ENCODE measurements at regions not wholly inside any gene's neighbourhood (a gene's known extent, or its start where the extent isn't known, plus 50 kb on each side); places are given as distances from the start of the nearest gene placed in this dataset.
"Not testable (repeated sequence)": the region's sequence is repeated elsewhere in the genome, so short reads cannot be mapped to it uniquely, and the experiment has no call there.

DNA sequence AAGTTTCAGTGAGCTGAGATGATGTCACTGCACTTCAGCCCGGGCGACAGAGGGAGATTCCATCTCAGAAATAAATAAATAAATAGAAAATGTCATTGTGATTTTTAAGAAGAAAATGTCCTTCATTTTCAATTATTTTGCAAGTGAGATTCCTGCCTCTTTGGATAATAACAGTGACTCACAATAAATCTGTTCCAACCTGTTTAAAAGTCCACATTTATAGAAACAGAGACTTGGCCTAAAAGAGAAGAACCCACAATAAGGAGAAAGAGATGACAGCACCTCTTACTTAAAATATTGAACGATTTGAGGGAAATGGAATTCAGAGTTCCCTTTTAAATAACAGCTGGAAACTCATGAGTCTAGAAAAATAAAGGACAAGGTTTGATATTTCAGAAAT, 373.4 kb upstream of the NOX3 start:
- H3K27ac Mint-ChIP-seq = no peak overlapping the region
- no peaks in the 10 kb centered on the region for H3K4me1 Mint-ChIP-seq
- H3K4me3 Mint-ChIP-seq = no peak overlapping the region
- ATAC-seq (replicated peaks) = no peak
- DNase-seq = no peak
- H3K27me3 Mint-ChIP-seq = no peaks in the 10 kb centered on the region
- H3K36me3 Mint-ChIP-seq = no peaks in the 10 kb centered on the region
- no peaks in the 10 kb centered on the region for H3K9me3 Mint-ChIP-seq

- Mint-ChIP-seq H3K4me1 (peaks cover 0 to 4% of the 10 kb centered on the region in 2 donors), H3K27ac (no peak overlapping the region), H3K9me3 (peaks cover 0 to 5% of the 10 kb centered on the region in 2 donors), H3K27me3 (no peaks in the 10 kb centered on the region), H3K36me3 (no peaks in the 10 kb centered on the region), H3K4me3 (no peak overlapping the region)
- DNase-seq = no peak
- ATAC-seq (replicated peaks) = no peak
These were observed 363.1 kb upstream of the NOX3 start for GRCh38 chr6:155818698-155819097.

- no peaks in the 10 kb centered on the region for H3K9me3 Mint-ChIP-seq
- H3K27ac Mint-ChIP-seq = no peak overlapping the region
- DNase-seq (no peak), ATAC-seq (replicated peaks) (no peak)
- H3K4me3 Mint-ChIP-seq = no peak overlapping the region
- H3K36me3 Mint-ChIP-seq = no peaks in the 10 kb centered on the region
- H3K27me3 Mint-ChIP-seq = no peaks in the 10 kb centered on the region
- peaks cover 0 to 4% of the 10 kb centered on the region in 2 donors for H3K4me1 Mint-ChIP-seq
These were observed 357.9 kb upstream of the NOX3 start for GRCh38 chr6:155813548-155813947.

- H3K27me3 Mint-ChIP-seq = no peaks in the 10 kb centered on the region
- no peak overlapping the region for H3K4me3 Mint-ChIP-seq
- no peak for DNase-seq
- peaks cover 0 to 5% of the 10 kb centered on the region in 2 donors for H3K4me1 Mint-ChIP-seq
- H3K27ac Mint-ChIP-seq = no peak overlapping the region
- no peaks in the 10 kb centered on the region for H3K36me3 Mint-ChIP-seq
- no peaks in the 10 kb centered on the region for H3K9me3 Mint-ChIP-seq
- no peak for ATAC-seq (replicated peaks)
These were observed 351.6 kb upstream of the NOX3 start for GRCh38 chr6:155807243-155807642.

- no peaks in the 10 kb centered on the region for H3K4me1 Mint-ChIP-seq
- no peaks in the 10 kb centered on the region for H3K27me3 Mint-ChIP-seq
- H3K4me3 Mint-ChIP-seq = no peak overlapping the region
- peaks cover 0 to 9% of the 10 kb centered on the region in 2 donors for H3K36me3 Mint-ChIP-seq
- H3K9me3 Mint-ChIP-seq = peaks cover 10 to 13% of the 10 kb centered on the region in 2 donors
- H3K27ac Mint-ChIP-seq = no peak overlapping the region
- no peak for ATAC-seq (replicated peaks)
- DNase-seq = no peak
These were observed 345.4 kb upstream of the NOX3 start for GRCh38 chr6:155801046-155801445.

- not testable (repeated sequence) for H3K36me3 Mint-ChIP-seq, H3K4me3 Mint-ChIP-seq, H3K27ac Mint-ChIP-seq
These were observed 343.2 kb upstream of the NOX3 start for GRCh38 chr6:155798876-155799275.

DNA sequence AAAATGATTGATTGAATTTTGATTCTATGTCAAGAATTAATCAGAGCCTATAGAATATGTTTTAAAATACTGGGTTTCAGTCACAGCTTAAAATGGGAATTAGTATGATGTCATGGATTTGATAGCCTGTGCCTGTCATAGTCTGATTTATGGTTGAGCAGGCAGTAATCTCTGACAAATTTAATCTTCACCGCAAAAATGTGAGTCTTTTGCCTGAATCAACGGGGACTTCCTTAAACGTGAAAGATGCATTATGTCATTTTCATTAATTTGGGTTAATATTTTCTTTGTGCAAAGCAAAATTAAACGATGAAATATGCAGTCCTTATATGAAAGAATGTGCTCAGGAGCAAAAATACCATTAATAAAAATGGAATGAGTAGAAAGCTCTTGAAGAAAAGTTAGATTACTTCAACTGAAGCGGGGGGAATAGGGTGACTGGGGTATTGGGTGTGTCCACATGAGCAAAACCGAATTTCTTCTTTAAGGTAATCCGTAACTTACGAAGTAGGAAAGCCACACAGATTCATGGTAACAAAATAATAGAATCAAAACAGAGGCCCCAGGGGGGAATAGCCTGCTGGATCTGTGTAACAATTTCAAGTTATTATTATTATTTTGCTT, 339.6 kb upstream of the NOX3 start:
- DNase-seq = no peak
- peaks cover 0 to 5% of the 10 kb centered on the region in 2 donors for H3K36me3 Mint-ChIP-seq
- no peak overlapping the region for H3K27ac Mint-ChIP-seq
- no peak overlapping the region for H3K4me3 Mint-ChIP-seq
- H3K27me3 Mint-ChIP-seq = no peaks in the 10 kb centered on the region
- peaks cover 8 to 13% of the 10 kb centered on the region in 2 donors for H3K9me3 Mint-ChIP-seq
- ATAC-seq (replicated peaks) = no peak
- no peaks in the 10 kb centered on the region for H3K4me1 Mint-ChIP-seq

More at GRCh38 chr6:155798876-155799275, 343.2 kb upstream of the NOX3 start:
- H3K4me1 Mint-ChIP-seq; ATAC-seq (replicated peaks); H3K27me3 Mint-ChIP-seq; DNase-seq: not testable (repeated sequence)
- peaks cover 11 to 13% of the 10 kb centered on the region in 2 donors for H3K9me3 Mint-ChIP-seq

DNA sequence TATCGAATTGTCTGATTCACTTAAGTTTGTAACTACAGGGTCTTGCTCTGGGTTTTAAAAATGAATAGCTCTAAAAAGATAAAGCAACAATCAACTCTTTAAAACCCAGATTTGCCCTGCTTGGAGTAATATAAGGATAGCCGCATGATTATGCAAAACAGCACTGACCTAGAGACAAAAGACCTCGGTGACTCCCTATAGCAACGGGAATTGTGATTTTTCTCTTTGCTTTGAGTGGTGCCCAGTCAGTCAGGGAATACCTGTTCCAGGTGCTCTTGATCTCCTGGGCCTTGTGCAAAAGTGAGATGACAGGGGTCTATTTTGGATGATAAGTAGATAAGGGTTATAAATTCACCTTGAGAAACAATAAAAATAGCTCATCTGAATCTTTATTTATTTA, 336.3 kb upstream of the NOX3 start:
- Mint-ChIP-seq H3K4me1 (no peaks in the 10 kb centered on the region), H3K9me3 (peaks cover 9 to 10% of the 10 kb centered on the region in 2 donors), H3K36me3 (no peaks in the 10 kb centered on the region), H3K27ac (no peak overlapping the region), H3K27me3 (no peaks in the 10 kb centered on the region), H3K4me3 (no peak overlapping the region)
- no peak for DNase-seq
- ATAC-seq (replicated peaks) = no peak

DNA sequence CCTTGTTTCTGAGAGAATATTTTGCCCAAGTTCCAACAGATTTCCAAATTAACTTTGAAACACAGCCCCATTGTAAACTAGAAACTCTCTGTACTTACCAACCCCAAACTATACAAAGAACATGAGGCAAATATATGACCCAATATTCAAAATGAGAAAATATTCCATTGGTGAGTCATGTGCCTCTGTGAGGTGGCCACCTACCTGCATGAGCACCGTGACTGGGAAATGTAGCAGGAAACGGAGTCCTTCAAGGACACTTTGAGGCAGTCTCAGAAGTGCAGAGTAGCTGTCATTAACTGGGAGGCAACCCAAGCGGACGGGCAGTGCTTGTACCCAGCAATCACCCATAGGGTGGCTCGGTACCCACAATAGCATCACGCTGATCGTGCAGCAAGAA, 335.5 kb upstream of the NOX3 start:
- H3K9me3 Mint-ChIP-seq = peaks cover 10 to 11% of the 10 kb centered on the region in 2 donors
- no peak overlapping the region for H3K4me3 Mint-ChIP-seq
- H3K27ac Mint-ChIP-seq = no peak overlapping the region
- ATAC-seq (replicated peaks) (no peak), DNase-seq (no peak)
- no peaks in the 10 kb centered on the region for H3K4me1 Mint-ChIP-seq
- H3K27me3 Mint-ChIP-seq = no peaks in the 10 kb centered on the region
- H3K36me3 Mint-ChIP-seq = no peaks in the 10 kb centered on the region

- H3K9me3 Mint-ChIP-seq = peaks cover 6 to 11% of the 10 kb centered on the region in 2 donors
- ATAC-seq (replicated peaks) (no peak), DNase-seq (no peak)
- peaks cover 0 to 6% of the 10 kb centered on the region in 2 donors for H3K4me1 Mint-ChIP-seq
- no peaks in the 10 kb centered on the region for H3K27me3 Mint-ChIP-seq
- H3K4me3 Mint-ChIP-seq = no peak overlapping the region
- H3K36me3 Mint-ChIP-seq = no peaks in the 10 kb centered on the region
- H3K27ac Mint-ChIP-seq = no peak overlapping the region
These were observed 331.5 kb upstream of the NOX3 start for GRCh38 chr6:155787168-155787567.

DNA sequence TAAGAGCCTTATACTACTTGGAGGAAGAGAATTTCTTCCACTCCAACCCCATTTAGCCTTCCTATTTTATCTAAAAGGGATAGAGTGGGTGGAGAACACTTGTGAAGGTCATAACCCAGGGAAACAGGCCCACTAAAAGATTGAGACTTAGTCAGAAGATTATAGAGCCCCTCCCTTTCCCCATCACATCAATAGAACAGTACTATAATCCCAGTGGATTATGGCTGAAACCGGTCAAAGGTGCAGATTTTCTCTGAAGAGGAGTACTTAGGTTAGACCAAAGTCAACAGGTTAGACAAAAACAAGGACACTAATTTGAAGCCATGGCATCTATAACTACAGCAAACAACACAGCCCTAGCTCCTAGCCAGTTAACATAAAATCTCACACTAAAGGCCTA, 330.9 kb upstream of the NOX3 start:
- Mint-ChIP-seq H3K36me3 (no peaks in the 10 kb centered on the region), H3K27me3 (no peaks in the 10 kb centered on the region), H3K4me3 (no peak overlapping the region), H3K9me3 (peaks cover 6 to 11% of the 10 kb centered on the region in 2 donors), H3K4me1 (peaks cover 0 to 8% of the 10 kb centered on the region in 2 donors), H3K27ac (no peak overlapping the region)
- ATAC-seq (replicated peaks) (no peak), DNase-seq (no peak)

GRCh38 chr6:155782739-155783459, 327.3 kb upstream of the NOX3 start:
- DNase-seq (no peak), ATAC-seq (replicated peaks) (no peak)
- H3K9me3 Mint-ChIP-seq = peaks cover 3 to 11% of the 10 kb centered on the region in 2 donors
- no peak overlapping the region for H3K27ac Mint-ChIP-seq
- H3K4me1 Mint-ChIP-seq = peaks cover 0 to 8% of the 10 kb centered on the region in 2 donors
- H3K27me3 Mint-ChIP-seq = no peaks in the 10 kb centered on the region
- H3K4me3 Mint-ChIP-seq = no peak overlapping the region
- H3K36me3 Mint-ChIP-seq = no peaks in the 10 kb centered on the region

GRCh38 chr6:155782320-155782731, 326.7 kb upstream of the NOX3 start:
- ATAC-seq (replicated peaks) = no peak
- H3K27me3 Mint-ChIP-seq = no peaks in the 10 kb centered on the region
- no peak overlapping the region for H3K27ac Mint-ChIP-seq
- H3K4me3 Mint-ChIP-seq = no peak overlapping the region
- no peaks in the 10 kb centered on the region for H3K36me3 Mint-ChIP-seq
- peaks cover under 1 to 5% of the 10 kb centered on the region in 2 donors for H3K9me3 Mint-ChIP-seq
- peaks cover 0 to 8% of the 10 kb centered on the region in 2 donors for H3K4me1 Mint-ChIP-seq
- DNase-seq = no peak

DNA sequence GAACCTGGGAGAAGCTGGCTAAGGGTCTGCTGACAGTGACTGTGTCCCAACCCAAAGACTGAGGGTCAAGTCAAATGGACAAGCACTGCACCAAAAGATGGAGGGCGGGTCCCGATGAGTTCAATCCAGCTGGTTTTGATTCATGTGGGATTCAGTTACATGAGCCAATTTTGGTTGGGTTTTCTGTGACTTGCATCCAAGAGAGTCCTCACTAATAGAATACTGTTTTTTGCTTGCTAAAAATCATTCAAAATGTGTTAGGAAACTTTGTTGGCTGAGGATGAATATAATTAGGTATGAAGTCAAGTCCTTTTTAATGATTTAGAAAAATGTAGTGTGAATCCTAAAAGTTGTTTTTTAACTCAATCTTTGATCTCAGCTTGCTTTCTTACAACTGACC, 323.8 kb upstream of the NOX3 start:
- H3K9me3 Mint-ChIP-seq = no peaks in the 10 kb centered on the region
- H3K4me1 Mint-ChIP-seq = peaks cover 0 to 8% of the 10 kb centered on the region in 2 donors
- H3K4me3 Mint-ChIP-seq = no peak overlapping the region
- no peaks in the 10 kb centered on the region for H3K36me3 Mint-ChIP-seq
- H3K27me3 Mint-ChIP-seq = no peaks in the 10 kb centered on the region
- H3K27ac Mint-ChIP-seq = no peak overlapping the region
- no peak for ATAC-seq (replicated peaks)
- DNase-seq = no peak

DNA sequence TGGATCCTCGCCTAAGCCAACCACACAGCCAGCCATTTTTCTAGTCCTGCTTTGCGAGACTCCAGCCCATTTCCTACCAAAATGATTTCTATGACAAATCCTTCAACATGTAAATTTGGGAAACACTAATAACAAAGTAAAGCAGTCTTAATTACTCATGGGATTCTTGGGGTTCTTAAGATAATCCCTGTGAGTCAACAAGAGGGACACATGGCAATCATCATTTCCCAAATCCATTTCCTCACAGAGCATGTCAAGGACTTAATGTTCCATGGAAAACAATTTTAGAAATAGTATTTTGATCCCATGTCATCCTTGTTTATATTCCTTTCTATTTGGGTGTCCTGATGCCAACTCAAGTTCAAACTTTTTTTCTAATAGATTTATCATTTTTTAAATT, 322.7 kb upstream of the NOX3 start:
- peaks cover 0 to 8% of the 10 kb centered on the region in 2 donors for H3K4me1 Mint-ChIP-seq
- no peak overlapping the region for H3K27ac Mint-ChIP-seq
- DNase-seq = no peak
- no peak overlapping the region for H3K4me3 Mint-ChIP-seq
- no peak for ATAC-seq (replicated peaks)
- H3K27me3 Mint-ChIP-seq = no peaks in the 10 kb centered on the region
- H3K9me3 Mint-ChIP-seq = peaks cover 0 to 5% of the 10 kb centered on the region in 2 donors
- H3K36me3 Mint-ChIP-seq = no peaks in the 10 kb centered on the region
